Superior temporal gyrus (tissue), 1 donor: ENCODE measurements at regions not wholly inside any gene's neighbourhood (a gene's known extent, or its start where the extent isn't known, plus 50 kb on each side); places are given as distances from the start of the nearest gene placed in this dataset.

Source experiments
- DNase-seq: peaks from one replicate; pipeline ENCODE4 v3.0.0-alpha.2; 2016; ENCODE audit errors: extremely low spot score

- no peak for DNase-seq
Observed at GRCh38 chr12:126185025-126185424, 1119.8 kb downstream of the AACS start.

- DNase-seq: no peak
Observed at GRCh38 chr12:126189856-126190255, 1124.6 kb downstream of the AACS start.

- no peak for DNase-seq
Observed at GRCh38 chr12:126191031-126191891, 1126.0 kb downstream of the AACS start.

- DNase-seq: no peak
Observed at GRCh38 chr12:126191949-126192348, 1126.7 kb downstream of the AACS start.

- no peak for DNase-seq
Observed at GRCh38 chr12:126193190-126193589, 1128.0 kb downstream of the AACS start.

- DNase-seq: no peak
Observed at GRCh38 chr12:126196263-126196662, 1131.0 kb downstream of the AACS start.

GRCh38 chr12:126198516-126198915, 1133.3 kb downstream of the AACS start:
- no peak for DNase-seq

GRCh38 chr12:126198966-126199692, 1133.9 kb downstream of the AACS start:
- no peak for DNase-seq

- DNase-seq: no peak
Observed at GRCh38 chr12:126201981-126202537, 1136.8 kb downstream of the AACS start.

GRCh38 chr12:126204326-126204725, 1139.1 kb downstream of the AACS start:
- DNase-seq: no peak

- no peak for DNase-seq
Observed at GRCh38 chr12:126210026-126210425, 1144.8 kb downstream of the AACS start.

GRCh38 chr12:126210448-126210847, 1145.2 kb downstream of the AACS start:
- no peak for DNase-seq

GRCh38 chr12:126212824-126213223, 1147.6 kb downstream of the AACS start:
- no peak for DNase-seq

GRCh38 chr12:126218697-126219096, 1153.5 kb downstream of the AACS start:
- DNase-seq: no peak

GRCh38 chr12:126219139-126219538, 1153.9 kb downstream of the AACS start:
- DNase-seq: no peak

GRCh38 chr12:126219654-126220279, 1154.5 kb downstream of the AACS start:
- no peak for DNase-seq

- DNase-seq: no peak
Observed at GRCh38 chr12:126224032-126224431, 1158.8 kb downstream of the AACS start.

- DNase-seq: no peak
Observed at GRCh38 chr12:126228936-126229335, 1163.7 kb downstream of the AACS start.

- DNase-seq: no peak
Observed at GRCh38 chr12:126232711-126233110, 1167.5 kb downstream of the AACS start.

GRCh38 chr12:126233625-126234024, 1168.4 kb downstream of the AACS start:
- no peak for DNase-seq

GRCh38 chr12:126243814-126244440, 1178.7 kb downstream of the AACS start:
- no peak for DNase-seq

GRCh38 chr12:126247936-126248335, 1182.7 kb downstream of the AACS start:
- DNase-seq: no peak
